NB4 (cell line): ENCODE measurements at regions not wholly inside any gene's neighbourhood (a gene's known extent, or its start where the extent isn't known, plus 50 kb on each side); places are given as distances from the start of the nearest gene placed in this dataset.

Source experiments
- MYC ChIP-seq: IDR thresholded peaks from 2 replicates; pipeline ENCODE4 v1.6.1; 2011; ENCODE audit warnings: low read depth, low read length
- POLR2A ChIP-seq: IDR thresholded peaks from 2 replicates; pipeline ENCODE4 v1.6.1; 2011; ENCODE audit warnings: mild to moderate bottlenecking; ENCODE audit not compliant: insufficient read length; ENCODE audit errors: extremely low read depth
- TF ChIP-seq, protein P1 (sequence below): IDR thresholded peaks from one replicate; pipeline ENCODE4 v1.5.1; 2012; ENCODE audit warnings: low read depth, low read length
- TF ChIP-seq, protein P2 (sequence below): IDR thresholded peaks from 2 replicates; pipeline ENCODE4 v1.6.1; 2011; ENCODE audit warnings: low read depth, low read length

DNA sequence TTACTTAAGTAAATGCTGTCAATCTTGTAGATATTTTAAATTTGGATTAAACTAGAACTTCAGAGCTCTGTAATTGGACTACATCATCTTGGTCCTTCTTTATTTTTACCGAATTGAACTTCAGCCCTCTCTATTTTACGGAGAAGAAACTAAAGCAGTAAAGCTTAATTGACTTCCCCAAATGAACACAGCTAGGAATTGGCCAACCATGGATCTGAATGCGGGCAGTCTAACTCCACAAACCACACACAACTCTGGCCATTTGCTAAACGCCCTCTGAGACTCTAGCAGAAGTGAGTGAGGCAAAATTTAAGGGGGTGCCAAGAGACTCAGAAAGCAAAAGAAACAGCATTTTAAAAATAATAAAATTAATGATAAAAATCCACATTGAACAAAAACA is 86.3 kb upstream of the KCTD1 start:
- TF ChIP-seq, protein P1, sequence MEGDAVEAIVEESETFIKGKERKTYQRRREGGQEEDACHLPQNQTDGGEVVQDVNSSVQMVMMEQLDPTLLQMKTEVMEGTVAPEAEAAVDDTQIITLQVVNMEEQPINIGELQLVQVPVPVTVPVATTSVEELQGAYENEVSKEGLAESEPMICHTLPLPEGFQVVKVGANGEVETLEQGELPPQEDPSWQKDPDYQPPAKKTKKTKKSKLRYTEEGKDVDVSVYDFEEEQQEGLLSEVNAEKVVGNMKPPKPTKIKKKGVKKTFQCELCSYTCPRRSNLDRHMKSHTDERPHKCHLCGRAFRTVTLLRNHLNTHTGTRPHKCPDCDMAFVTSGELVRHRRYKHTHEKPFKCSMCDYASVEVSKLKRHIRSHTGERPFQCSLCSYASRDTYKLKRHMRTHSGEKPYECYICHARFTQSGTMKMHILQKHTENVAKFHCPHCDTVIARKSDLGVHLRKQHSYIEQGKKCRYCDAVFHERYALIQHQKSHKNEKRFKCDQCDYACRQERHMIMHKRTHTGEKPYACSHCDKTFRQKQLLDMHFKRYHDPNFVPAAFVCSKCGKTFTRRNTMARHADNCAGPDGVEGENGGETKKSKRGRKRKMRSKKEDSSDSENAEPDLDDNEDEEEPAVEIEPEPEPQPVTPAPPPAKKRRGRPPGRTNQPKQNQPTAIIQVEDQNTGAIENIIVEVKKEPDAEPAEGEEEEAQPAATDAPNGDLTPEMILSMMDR: no peak
- TF ChIP-seq POLR2A (no peak), MYC (no peak)
- TF ChIP-seq, protein P2, sequence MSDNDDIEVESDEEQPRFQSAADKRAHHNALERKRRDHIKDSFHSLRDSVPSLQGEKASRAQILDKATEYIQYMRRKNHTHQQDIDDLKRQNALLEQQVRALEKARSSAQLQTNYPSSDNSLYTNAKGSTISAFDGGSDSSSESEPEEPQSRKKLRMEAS: no peak
